GM21515 (cell line): ENCODE measurements at regions not wholly inside any gene's neighbourhood (a gene's known extent, or its start where the extent isn't known, plus 50 kb on each side); places are given as distances from the start of the nearest gene placed in this dataset.
"Not testable (repeated sequence)": the region's sequence is repeated elsewhere in the genome, so short reads cannot be mapped to it uniquely, and the experiment has no call there.

Source experiments
- ATAC-seq: cut with Tn5 transposase; IDR thresholded peaks from one replicate; pipeline ENCODE4 v1.9.1; 2021; ENCODE audit not compliant: unreplicated experiment

- no peak for ATAC-seq
Measured at GRCh38 chr3:94398036-94398435, 335.2 kb downstream of the NSUN3 start.

GRCh38 chr3:94401466-94401865 is 338.6 kb downstream of the NSUN3 start:
- no peak for ATAC-seq

GRCh38 chr3:94402126-94402525 is 339.3 kb downstream of the NSUN3 start:
- ATAC-seq = no peak

DNA sequence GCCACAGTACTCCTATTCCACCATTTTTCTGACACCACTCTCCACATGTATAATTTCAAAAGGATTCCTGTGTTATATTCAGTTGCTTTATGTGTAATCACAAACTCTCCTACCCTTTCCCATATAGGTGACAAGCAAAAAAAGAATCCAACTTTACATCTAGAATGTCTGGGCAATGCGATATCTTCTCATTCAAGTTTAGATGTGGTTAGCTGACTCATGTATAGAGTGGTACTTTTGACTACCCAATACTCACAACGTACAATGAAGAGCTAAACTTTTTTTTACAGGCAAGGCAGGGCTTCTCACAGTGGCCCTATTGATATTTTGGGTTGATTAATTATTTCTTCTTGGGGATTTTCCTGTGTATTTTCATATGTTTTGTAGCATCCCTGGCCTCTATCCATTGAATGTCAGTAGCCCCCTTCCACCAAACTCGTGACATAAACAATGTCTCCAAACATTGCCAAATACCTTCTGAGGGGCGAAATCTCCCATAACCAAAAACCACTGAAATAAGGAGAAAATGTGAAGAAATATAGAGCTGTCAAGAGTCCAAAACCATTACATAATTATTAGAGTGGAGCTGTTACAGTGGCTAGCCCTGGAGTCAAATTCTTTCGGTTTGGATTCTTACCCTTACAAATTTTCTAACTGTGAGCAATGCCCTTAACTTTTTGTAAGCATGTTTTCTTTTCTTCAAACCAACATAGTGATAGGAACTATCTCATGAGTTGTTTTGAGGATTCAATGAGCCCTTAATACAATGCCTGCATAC is 342.6 kb downstream of the NSUN3 start:
- ATAC-seq = no peak

DNA sequence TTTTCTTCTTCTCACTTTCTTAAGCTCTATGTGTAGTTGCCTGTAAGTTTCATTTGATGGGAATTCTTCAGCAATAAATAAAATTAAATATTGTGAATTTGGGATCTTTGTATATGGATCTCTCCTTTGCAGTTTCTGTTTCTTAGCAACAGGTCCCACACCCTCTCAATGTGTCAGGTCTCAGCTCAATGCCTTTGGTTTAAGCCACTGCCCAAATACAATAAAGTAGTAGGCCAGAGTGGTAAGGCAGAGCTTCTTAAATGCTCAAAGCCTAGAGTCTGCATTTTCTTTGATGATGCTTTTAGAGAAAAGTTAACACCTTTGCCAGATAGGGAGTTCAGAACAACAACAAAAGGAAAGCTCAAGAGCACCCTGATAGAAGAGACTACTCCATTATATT is 343.7 kb downstream of the NSUN3 start:
- ATAC-seq = no peak

DNA sequence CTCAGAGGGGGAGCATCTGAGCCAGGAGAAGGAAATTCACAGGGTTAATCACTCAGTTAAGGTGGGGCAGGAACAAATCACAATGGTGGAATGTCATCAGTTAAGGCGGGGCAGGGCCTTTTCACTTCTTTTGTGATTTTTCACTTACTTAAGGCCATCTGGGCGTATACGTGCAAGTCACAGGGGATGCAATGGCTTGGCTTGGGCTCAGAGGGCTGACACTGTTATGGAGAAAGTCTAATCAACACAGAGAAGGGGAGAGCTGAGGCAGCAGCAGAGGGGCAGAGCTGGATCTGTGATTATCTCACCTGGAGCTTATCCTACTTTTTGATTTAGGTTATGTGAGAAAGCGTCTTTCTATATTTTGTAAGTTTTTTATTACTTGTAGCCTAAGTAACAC is 350.1 kb downstream of the NSUN3 start:
- ATAC-seq = not testable (repeated sequence)

DNA sequence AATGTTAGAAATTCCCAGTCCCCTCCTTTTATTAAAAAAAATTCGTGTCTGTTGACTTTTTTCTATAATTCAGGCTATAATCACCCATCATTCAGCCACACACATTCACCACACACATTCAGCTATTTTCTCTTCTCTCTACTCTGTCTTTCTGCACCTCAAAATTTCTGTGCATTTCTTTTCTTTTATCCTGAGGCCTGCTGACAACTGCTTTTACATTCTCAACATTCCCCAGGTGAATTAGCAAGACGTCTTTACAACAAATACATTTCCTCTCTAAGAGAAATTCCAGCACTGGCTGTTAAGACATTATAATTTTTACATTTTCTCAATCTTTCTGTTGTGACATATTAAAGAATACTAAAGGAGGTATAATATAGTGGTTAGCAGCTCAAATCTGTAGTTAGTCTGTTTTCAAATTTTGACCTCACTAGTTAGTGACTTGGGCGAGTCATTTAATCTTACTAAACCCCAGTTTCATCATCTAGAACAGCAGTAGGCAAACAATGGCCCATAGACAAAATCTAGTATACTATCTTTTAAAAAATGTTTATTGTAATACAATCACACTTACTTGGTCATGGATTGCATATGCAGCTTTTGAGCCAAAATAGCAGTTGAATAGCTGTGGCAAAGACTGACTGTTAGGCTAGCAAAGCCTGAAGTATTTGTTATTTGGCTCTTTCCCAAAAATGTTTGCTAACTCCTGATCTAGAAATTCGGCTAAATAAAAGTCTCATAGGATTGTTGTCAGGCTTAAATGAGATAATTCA is 350.7 kb downstream of the NSUN3 start:
- no peak for ATAC-seq

DNA sequence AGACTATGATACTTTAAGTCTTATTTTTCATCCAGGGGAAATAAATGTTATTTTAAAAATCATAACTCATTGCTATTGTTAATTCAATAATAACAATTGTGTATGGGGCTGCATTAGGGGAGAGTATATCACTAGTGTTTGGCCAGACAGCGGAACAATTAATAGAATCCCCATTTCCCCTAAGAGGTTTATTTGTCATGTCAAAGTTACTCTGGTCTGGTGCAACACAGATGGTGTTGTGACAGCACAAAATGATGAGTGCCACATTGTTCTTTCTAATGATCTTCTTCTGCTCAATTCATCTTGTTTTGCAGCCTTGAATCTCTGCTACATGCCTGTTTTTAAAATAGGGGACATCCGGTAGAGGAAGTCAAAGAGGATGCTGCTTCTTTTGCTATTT is 351.6 kb downstream of the NSUN3 start:
- no peak for ATAC-seq

- no peak for ATAC-seq
Measured at GRCh38 chr3:94416768-94417167, 353.9 kb downstream of the NSUN3 start.

- no peak for ATAC-seq
Measured at GRCh38 chr3:94417963-94418455, 355.1 kb downstream of the NSUN3 start.

GRCh38 chr3:94420931-94421330 is 358.1 kb downstream of the NSUN3 start:
- no peak for ATAC-seq

GRCh38 chr3:94423578-94423977 is 360.7 kb downstream of the NSUN3 start:
- ATAC-seq = no peak

DNA sequence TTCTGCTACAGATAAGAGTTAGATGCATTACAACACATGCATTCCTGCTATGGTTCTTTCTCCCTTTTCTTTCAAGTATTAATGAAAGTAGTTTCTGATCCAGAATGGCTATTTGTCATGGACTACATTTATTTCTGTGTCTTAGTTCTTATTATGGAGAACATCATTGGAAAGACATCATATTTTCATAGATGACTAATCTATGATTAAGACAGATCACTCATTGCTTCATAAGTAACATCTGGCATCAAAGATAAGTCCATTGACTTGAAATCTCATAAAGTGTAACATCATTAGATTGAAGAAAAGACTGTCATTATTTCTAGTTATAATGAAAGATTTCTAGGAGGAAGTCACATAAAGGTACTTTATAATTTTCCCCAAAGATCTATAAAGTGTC is 366.7 kb downstream of the NSUN3 start:
- no peak for ATAC-seq

GRCh38 chr3:94431876-94432570 is 369.2 kb downstream of the NSUN3 start:
- ATAC-seq = no peak

GRCh38 chr3:94433811-94434210 is 370.9 kb downstream of the NSUN3 start:
- ATAC-seq = no peak

- no peak for ATAC-seq
Measured at GRCh38 chr3:94440767-94441493, 378.1 kb downstream of the NSUN3 start.

DNA sequence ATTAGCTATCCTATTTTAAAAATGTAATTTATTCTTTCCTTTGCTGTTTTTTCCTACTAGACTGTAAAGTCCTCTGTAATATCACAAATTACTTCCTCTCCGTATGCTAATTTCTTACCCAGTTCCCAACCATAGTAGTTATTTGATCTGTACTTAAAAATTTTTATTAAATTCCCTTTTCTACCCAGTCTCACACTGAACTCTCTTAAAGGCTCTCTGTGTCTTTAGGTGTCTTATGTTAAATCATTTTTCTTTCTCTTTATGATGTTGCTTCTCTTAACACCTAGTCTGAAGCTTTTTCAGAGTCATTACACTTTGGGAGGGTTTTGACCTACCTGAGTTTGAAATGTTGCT is 378.6 kb downstream of the NSUN3 start:
- ATAC-seq = no peak

- ATAC-seq = no peak
Measured at GRCh38 chr3:94453864-94454263, 391.0 kb downstream of the NSUN3 start.

DNA sequence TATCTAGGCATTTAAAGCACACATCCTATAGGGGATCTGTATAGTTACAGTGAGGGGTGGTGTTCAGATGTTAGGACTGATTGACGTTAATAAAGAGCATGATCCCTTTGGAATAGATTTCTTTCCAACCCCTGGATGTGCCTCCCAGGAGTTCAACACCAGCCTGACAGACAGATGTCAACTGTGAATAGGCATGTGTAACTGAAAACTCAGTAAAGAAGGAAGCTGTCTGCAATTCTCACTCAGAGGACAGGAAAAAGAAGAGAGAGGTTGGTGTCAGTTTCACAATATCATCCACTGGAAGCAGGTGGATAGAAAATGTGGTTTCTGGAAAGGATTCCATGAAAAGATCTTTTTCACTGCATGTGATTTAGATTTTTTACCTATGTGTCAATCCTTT is 396.3 kb downstream of the NSUN3 start:
- no peak for ATAC-seq

DNA sequence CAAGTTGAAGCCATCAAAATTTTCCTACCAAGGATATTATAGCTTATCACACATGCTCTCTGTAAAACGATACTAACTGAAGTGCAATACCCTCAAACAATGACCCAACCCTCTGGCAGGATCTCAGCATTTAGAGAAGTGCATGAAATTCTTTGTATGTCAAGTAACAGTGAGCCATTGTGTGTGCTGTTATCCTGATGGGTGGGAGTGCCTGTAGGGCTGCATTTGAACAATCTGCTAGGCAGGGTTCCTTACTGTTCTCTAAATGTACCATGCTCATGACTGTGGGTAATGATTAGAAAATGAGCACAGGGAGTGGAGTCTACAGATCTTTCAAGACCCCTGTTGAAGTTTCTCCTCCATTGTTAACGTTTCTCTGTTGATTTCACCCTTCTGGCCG is 398.1 kb downstream of the NSUN3 start:
- no peak for ATAC-seq

GRCh38 chr3:94462931-94463330 is 400.1 kb downstream of the NSUN3 start:
- no peak for ATAC-seq
